Thoracic aorta (tissue), 2 donors: ENCODE measurements at regions not wholly inside any gene's neighbourhood (a gene's known extent, or its start where the extent isn't known, plus 50 kb on each side); places are given as distances from the start of the nearest gene placed in this dataset.

ENCODE experiments used
- ATAC-seq: fragments of 150-250 bp; one replicate; pipeline ENCODE4 v1.8.0; 2017; ENCODE audit warnings: low read depth; ENCODE audit not compliant: insufficient number of reproducible peaks, low FRiP score
- DNase-seq: peaks from one replicate; pipeline ENCODE4 v3.0.0-alpha.2; 2020; ENCODE audit warnings: low spot score
- H3K27ac ChIP-seq, 2 donors: fragments of 200-600 bp; sonication (generic); 1 replicate in 1 of 2; 2 replicates in 1 of 2; pipeline ENCODE4 v1.5.1; 2016; ENCODE audit warnings: mild to moderate bottlenecking in 2 of 2, moderate library complexity in 2 of 2
- H3K27me3 ChIP-seq: fragments of 200-600 bp; sonication (generic); replicated peaks from 2 replicates; pipeline ENCODE4 v1.6.0; 2016; ENCODE audit warnings: mild to moderate bottlenecking; ENCODE audit not compliant: insufficient read depth
- H3K36me3 ChIP-seq: fragments of 200-600 bp; sonication (generic); one replicate; pipeline ENCODE4 v1.5.1; 2016
- H3K4me1 ChIP-seq, 2 donors: fragments of 200-600 bp; sonication (generic); 1 replicate in 1 of 2; 2 replicates in 1 of 2; pipeline versions ENCODE4 v1.5.1 to v1.6.0; 2016; ENCODE audit warnings: low read depth in 2 of 2, mild to moderate bottlenecking in 1 of 2; ENCODE audit not compliant: control insufficient read depth in 1 of 2
- H3K4me3 ChIP-seq: fragments of 200-600 bp; sonication (generic); 2 replicates; pipeline ENCODE4 v1.5.1; 2016; ENCODE audit warnings: mild to moderate bottlenecking
- H3K9me3 ChIP-seq: fragments of 200-600 bp; sonication (generic); 2 replicates; pipeline ENCODE4 v1.5.1; 2016
- TF ChIP-seq, protein P1 (sequence below): fragments of 200-600 bp; sonication (generic); IDR thresholded peaks from one replicate; pipeline ENCODE4 v1.5.1; 2019; ENCODE audit warnings: antibody characterized with exemption

DNA sequence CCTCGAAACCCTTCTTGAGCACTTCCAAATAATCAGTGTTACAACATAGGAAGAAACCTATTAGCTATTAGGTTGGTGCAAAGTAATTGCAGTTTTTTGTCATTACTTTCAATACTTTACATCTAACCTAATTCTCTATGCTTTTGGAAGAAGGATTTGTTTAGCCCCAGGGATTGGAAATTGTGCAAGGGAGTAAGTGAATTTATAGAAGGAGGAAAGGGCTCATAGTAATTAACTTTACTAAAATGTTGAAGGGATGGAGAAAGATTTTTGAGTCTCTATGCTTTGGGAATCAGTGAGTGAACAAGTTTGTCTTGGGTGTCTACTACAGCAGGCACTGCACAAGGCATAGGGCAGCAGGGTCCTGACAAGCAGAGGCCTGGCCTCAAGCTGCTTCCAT lies 261.1 kb downstream of the EN1 start:
- no peaks in the 10 kb centered on the region for H3K27me3 ChIP-seq
- H3K4me3 ChIP-seq = no peak overlapping the region
- ATAC-seq (no peak), DNase-seq (no peak)
- no peaks in the 10 kb centered on the region for H3K36me3 ChIP-seq
- H3K4me1 ChIP-seq = no peaks in the 10 kb centered on the region
- TF ChIP-seq, protein P1, sequence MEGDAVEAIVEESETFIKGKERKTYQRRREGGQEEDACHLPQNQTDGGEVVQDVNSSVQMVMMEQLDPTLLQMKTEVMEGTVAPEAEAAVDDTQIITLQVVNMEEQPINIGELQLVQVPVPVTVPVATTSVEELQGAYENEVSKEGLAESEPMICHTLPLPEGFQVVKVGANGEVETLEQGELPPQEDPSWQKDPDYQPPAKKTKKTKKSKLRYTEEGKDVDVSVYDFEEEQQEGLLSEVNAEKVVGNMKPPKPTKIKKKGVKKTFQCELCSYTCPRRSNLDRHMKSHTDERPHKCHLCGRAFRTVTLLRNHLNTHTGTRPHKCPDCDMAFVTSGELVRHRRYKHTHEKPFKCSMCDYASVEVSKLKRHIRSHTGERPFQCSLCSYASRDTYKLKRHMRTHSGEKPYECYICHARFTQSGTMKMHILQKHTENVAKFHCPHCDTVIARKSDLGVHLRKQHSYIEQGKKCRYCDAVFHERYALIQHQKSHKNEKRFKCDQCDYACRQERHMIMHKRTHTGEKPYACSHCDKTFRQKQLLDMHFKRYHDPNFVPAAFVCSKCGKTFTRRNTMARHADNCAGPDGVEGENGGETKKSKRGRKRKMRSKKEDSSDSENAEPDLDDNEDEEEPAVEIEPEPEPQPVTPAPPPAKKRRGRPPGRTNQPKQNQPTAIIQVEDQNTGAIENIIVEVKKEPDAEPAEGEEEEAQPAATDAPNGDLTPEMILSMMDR = no peak
- H3K9me3 ChIP-seq = no peaks in the 10 kb centered on the region
- H3K27ac ChIP-seq = no peak overlapping the region

DNA sequence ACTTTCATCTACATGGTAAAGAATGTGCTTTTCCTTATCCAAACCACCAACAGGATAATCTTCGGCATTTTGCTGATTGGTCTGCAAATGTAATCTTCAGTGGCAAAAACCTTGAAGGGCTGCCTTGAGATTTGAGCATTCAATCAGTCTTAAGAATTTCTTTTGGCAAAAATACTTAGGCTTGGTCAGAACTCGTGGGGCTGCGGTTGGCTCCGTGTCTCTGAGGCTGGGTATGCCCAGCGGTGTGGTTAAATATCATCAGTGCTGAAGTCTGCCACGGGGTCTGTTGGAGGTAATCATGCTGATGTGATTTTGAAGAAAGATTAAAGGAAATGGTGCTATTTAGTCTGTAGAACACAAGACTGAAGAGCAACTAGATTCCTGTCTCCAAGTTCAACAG lies 262.6 kb downstream of the EN1 start:
- DNase-seq (no peak), ATAC-seq (no peak)
- Histone ChIP-seq H3K9me3 (no peaks in the 10 kb centered on the region), H3K27ac (no peak overlapping the region), H3K4me1 (no peaks in the 10 kb centered on the region), H3K27me3 (no peaks in the 10 kb centered on the region), H3K36me3 (no peaks in the 10 kb centered on the region), H3K4me3 (no peak overlapping the region)
- TF ChIP-seq, protein P1 = no peak

DNA sequence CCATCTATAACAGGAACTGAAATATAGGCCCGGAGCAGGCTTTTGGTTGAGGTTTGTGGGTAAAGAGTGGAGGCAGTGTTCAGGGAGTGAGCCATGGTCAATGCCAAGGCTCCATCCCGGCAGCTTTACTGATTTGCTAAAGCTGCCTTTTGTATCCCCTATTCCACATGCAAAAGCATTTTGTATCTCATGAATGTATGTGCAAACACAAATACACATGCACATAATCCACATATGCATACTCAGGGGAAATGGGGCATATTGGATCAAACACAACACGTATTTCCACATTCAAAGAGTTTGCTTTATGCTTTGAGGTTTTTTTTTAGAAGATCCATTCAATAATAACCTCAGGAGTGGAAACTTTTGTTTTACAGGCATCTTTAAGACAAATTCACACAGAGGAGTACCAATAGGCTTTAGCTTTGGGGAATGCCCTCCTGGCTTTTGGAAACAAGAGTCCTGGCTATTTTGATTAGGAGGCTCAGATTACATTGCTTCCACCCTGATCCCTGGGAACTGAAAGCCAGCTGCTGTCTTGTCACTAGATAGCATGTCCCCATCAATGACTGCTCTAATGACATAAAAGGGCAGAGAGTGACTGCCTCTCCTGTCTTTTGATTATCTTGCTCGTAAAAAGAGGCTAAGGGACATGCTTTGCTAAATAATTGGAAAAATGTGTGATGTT lies 263.2 kb downstream of the EN1 start:
- ATAC-seq = no peak
- TF ChIP-seq, protein P1 = no peak
- H3K27ac ChIP-seq = no peak overlapping the region

DNA sequence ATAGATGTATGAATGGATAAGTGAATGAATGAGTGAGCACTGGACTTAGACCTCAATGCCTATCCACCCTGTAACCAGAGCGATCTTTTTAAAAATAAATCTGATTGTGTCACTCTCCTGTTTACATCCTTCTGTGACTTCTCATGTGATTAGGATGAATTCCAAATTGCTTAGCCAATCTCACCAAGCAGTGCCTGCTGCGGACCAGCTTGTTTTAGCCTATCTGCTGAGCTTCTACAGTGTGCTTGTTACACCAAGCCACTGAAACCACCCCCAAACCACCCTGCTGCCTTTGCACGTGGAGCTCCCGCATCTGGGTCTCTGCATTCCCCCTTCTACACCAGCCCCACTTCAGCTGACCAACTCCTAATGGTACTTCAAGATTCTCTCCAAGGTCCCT lies 265.4 kb downstream of the EN1 start:
- H3K4me3 ChIP-seq = no peak overlapping the region
- no peaks in the 10 kb centered on the region for H3K27me3 ChIP-seq
- TF ChIP-seq, protein P1 = no peak
- ATAC-seq = no peak
- H3K36me3 ChIP-seq = no peaks in the 10 kb centered on the region
- no peak for DNase-seq
- H3K9me3 ChIP-seq = no peaks in the 10 kb centered on the region
- no peaks in the 10 kb centered on the region for H3K4me1 ChIP-seq
- no peak overlapping the region for H3K27ac ChIP-seq

More for the DNA sequence above, 263.2 kb downstream of the EN1 start:
- no peaks in the 10 kb centered on the region for H3K27me3 ChIP-seq
- H3K36me3 ChIP-seq = no peaks in the 10 kb centered on the region
- H3K9me3 ChIP-seq = no peaks in the 10 kb centered on the region
- H3K4me1 ChIP-seq = no peaks in the 10 kb centered on the region
- H3K4me3 ChIP-seq = no peak overlapping the region
- no peak for DNase-seq

DNA sequence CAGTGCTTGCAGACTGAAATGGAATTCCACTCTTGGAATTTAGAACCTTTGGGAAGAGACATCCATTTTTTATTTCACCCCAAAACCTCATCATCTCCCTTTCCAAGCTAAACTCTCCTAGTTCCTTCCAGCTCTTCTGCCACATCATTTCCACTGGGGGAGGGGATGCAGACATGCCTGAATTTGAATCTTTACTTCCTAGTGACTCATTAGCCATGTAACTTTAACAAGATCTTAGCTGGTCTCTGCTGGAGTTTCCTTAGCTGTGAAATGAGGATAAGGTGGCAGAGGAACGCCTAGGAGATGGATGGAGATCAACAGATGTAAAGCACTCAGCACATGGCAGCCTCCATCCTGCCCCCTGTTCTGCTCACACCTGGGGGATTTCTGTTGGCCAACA lies 266.8 kb downstream of the EN1 start:
- H3K27ac ChIP-seq = no peak overlapping the region
- no peaks in the 10 kb centered on the region for H3K4me1 ChIP-seq
- no peaks in the 10 kb centered on the region for H3K36me3 ChIP-seq
- DNase-seq = no peak
- H3K4me3 ChIP-seq = no peak overlapping the region
- no peaks in the 10 kb centered on the region for H3K9me3 ChIP-seq
- ATAC-seq = no peak
- H3K27me3 ChIP-seq = no peaks in the 10 kb centered on the region
- TF ChIP-seq, protein P1 = no peak
